AG04450 (cell line): ENCODE measurements at regions not wholly inside any gene's neighbourhood (a gene's known extent, or its start where the extent isn't known, plus 50 kb on each side); places are given as distances from the start of the nearest gene placed in this dataset.

Source experiments
- CTCF ChIA-PET: fragments of 300-600, 350-600 bp; formaldehyde crosslinking; extraction: SDS; loops from one replicate; lab custom pipeline; 2022; ENCODE audit warnings: antibody characterized with exemption, inconsistent platforms; lab: Charles Lee
- POLR2A ChIA-PET: fragments of 350-600 bp; formaldehyde crosslinking; extraction: SDS; loops from one replicate; lab custom pipeline; 2021; ENCODE audit warnings: antibody characterized with exemption, inconsistent platforms; lab: Yijun Ruan, JAX
- DNase-seq: peaks from one replicate; pipeline ENCODE4 v3.0.0-alpha.2; 2011; ENCODE audit warnings: low read depth, low spot score
- H3K27ac ChIP-seq: one replicate; pipeline ENCODE4 v1.5.1; 2012; ENCODE audit warnings: low read depth, low read length, control low read depth
- H3K27me3 ChIP-seq: one replicate; pipeline ENCODE4 v1.6.0; 2012; ENCODE audit warnings: low read length; ENCODE audit not compliant: control insufficient read depth, insufficient read depth
- H3K4me3 ChIP-seq: 2 replicates; pipeline ENCODE4 v1.5.1; 2011; ENCODE audit warnings: mild to moderate bottlenecking, low read depth, low read length, control low read depth
- H3K9me3 ChIP-seq: 2 replicates; pipeline ENCODE4 v1.5.1; 2012; ENCODE audit warnings: low read length; ENCODE audit not compliant: control insufficient read depth, insufficient read depth
- TF ChIP-seq, protein P1 (sequence below): IDR thresholded peaks from 2 replicates; pipeline ENCODE4 v1.5.1; 2011; ENCODE audit warnings: low read depth, low read length, control low read depth, inconsistent platforms

DNA sequence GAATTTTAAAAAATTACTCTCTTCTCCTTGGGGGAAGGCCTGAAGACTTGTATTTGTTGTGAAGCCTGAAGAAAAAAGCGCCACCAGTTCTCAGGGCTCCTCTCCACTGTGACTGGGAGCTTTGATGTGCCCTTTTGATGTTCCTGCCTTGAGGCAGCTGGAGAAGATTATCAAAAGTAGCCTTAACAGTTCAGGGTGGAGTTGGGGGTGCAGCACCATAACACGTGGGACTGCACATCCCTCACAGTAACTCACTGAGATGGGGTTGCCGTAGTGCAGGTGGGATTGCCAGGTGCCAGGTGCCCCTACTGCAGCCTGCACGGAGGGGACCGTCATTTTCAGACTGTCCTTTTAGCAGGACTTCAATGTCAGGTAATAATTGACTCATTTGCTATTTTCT, 474.1 kb downstream of the ETNK1 start:
- Histone ChIP-seq H3K4me3 (no peak overlapping the region), H3K27me3 (no peaks in the 10 kb centered on the region), H3K27ac (no peak overlapping the region), H3K9me3 (no peaks in the 10 kb centered on the region)
- no peak for DNase-seq
- TF ChIP-seq, protein P1, sequence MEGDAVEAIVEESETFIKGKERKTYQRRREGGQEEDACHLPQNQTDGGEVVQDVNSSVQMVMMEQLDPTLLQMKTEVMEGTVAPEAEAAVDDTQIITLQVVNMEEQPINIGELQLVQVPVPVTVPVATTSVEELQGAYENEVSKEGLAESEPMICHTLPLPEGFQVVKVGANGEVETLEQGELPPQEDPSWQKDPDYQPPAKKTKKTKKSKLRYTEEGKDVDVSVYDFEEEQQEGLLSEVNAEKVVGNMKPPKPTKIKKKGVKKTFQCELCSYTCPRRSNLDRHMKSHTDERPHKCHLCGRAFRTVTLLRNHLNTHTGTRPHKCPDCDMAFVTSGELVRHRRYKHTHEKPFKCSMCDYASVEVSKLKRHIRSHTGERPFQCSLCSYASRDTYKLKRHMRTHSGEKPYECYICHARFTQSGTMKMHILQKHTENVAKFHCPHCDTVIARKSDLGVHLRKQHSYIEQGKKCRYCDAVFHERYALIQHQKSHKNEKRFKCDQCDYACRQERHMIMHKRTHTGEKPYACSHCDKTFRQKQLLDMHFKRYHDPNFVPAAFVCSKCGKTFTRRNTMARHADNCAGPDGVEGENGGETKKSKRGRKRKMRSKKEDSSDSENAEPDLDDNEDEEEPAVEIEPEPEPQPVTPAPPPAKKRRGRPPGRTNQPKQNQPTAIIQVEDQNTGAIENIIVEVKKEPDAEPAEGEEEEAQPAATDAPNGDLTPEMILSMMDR: no peak
- ChIA-PET CTCF (no interaction called here), POLR2A (no interaction called here)

DNA sequence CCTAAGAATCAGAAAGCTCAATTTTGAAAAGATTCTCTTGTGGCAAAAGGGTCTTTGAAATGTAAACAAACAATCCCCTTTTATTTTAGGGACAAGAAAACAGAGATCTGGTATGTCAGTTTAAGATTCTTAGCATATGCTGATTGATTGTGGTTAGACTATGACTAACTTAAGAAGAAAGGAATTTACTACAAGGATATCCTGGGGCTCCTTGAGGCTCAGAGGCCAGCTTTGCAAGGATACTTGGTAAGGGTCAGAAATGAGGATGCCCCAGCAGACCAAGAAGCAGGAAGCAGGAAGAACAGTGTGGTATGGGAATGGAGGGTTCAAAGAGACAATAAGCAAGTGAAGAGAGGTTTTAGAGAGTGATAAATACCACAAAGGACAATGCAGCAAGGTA, 474.6 kb downstream of the ETNK1 start:
- H3K27me3 ChIP-seq: no peaks in the 10 kb centered on the region
- no peak overlapping the region for H3K27ac ChIP-seq
- no peak for DNase-seq
- POLR2A ChIA-PET: no interaction called here
- H3K9me3 ChIP-seq: no peaks in the 10 kb centered on the region
- H3K4me3 ChIP-seq: no peak overlapping the region
- CTCF ChIA-PET: no interaction called here
- TF ChIP-seq, protein P1: no peak

DNA sequence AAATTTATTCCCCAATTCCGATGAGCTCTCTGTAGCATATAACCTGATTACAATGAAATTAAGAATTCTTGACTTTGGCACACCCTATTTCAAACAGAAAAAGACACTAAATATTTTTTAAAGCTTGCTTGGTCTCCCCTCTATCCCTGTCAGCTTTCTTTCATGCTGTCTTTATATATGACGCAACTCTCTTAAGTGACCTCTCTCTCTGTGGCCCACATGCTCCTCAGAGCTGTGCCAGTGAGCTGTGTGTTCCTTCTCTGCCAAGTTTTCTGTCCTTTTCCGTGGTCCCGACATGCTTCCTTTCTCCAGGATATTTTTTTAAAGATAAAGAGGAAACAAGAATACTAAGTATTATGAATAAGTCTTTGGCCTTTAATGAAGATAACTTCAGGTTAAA, 484.0 kb downstream of the ETNK1 start:
- no peaks in the 10 kb centered on the region for H3K27me3 ChIP-seq
- ChIA-PET CTCF (interaction anchor here (0.9 kb wide), 1 partner anchor 11 kb away, joined by 3 read pairs; no protein-coding TSS in a partner anchor), POLR2A (no interaction called here)
- no peak overlapping the region for H3K4me3 ChIP-seq
- no peak for DNase-seq
- H3K9me3 ChIP-seq: no peaks in the 10 kb centered on the region
- no peak overlapping the region for H3K27ac ChIP-seq
- TF ChIP-seq, protein P1: no peak

DNA sequence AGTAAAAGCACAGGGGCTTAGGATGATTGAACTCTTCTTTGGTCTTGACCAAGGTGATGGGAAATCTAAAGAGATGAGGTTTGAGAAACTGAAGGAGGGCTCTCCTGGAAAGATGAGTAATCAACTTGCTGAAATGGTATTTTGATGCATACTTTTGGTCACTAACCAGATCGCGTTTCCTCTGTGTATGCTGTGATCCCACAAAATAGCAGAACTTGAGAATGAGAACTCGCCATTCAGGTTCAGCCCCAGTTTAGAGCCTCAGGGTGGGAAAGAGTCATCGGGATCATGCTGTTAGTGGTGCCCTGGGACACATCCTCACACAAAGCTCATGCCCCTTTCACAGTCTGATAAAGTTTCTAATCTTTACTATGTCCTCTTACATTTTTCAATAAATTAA, 488.8 kb downstream of the ETNK1 start:
- ChIA-PET POLR2A (no interaction called here), CTCF (no interaction called here)
- TF ChIP-seq, protein P1: no peak
- H3K27ac ChIP-seq: no peak overlapping the region
- H3K4me3 ChIP-seq: no peak overlapping the region
- no peaks in the 10 kb centered on the region for H3K9me3 ChIP-seq
- H3K27me3 ChIP-seq: no peaks in the 10 kb centered on the region
- DNase-seq: no peak

DNA sequence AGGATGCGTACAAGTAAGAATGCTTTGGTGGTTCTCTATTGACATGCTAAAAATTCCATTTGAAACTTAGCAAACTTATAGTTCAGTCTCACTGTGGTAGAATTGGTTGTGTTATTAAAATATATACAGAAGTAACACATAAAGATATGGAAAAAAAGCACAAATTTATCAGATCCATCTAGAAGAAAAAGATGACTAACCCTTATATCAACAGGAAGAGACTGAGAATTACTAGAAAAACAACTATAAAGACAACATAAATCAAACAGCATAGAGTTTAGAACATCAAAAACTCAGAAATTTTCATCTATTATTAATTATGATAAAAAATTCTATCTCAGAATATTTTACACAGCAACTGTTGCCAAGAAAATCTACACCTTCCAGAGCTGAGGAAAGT, 491.0 kb downstream of the ETNK1 start:
- no peak overlapping the region for H3K4me3 ChIP-seq
- POLR2A ChIA-PET: no interaction called here
- no peak overlapping the region for H3K27ac ChIP-seq
- CTCF ChIA-PET: no interaction called here
- no peaks in the 10 kb centered on the region for H3K9me3 ChIP-seq
- TF ChIP-seq, protein P1: no peak
- DNase-seq: no peak
- H3K27me3 ChIP-seq: no peaks in the 10 kb centered on the region
